Endothelial cell of umbilical vein (primary cell): ENCODE measurements at regions not wholly inside any gene's neighbourhood (a gene's known extent, or its start where the extent isn't known, plus 50 kb on each side); places are given as distances from the start of the nearest gene placed in this dataset.

Source experiments
- BruUV-seq: library from RNA; stranded (reverse); fragments of 400-500 nt; replicated peaks from 2 replicates; lab custom pipeline; 2021; lab: Mats Ljungman, UMichigan
- CTCF ChIA-PET: fragments of 300-600, 350-600 bp; sonication (Branson Sonifier 250); formaldehyde crosslinking; loops from one replicate; lab custom pipeline; 2021; ENCODE audit warnings: antibody characterized with exemption, inconsistent platforms; lab: Charles Lee
- POLR2A ChIA-PET: fragments of 300-600, 350-600 bp; sonication (Branson Sonifier 250); formaldehyde crosslinking; loops from one replicate; lab custom pipeline; 2021; ENCODE audit warnings: antibody characterized with exemption, inconsistent platforms; lab: Charles Lee
- DNase-seq: peaks from one replicate; pipeline ENCODE4 v3.0.0-alpha.2; 2011; ENCODE audit warnings: low read depth, low spot score
- FAIRE-seq: peaks from 2 replicates; lab custom pipeline; 2011; peaks lifted over from hg19 to GRCh38; lab: Jason Lieb, UNC
- H2AFZ ChIP-seq: 2 replicates; pipeline ENCODE4 v1.6.0; 2012; ENCODE audit warnings: low read depth, low read length, control low read depth, inconsistent platforms
- H3K27ac ChIP-seq: 2 replicates; pipeline ENCODE4 v1.5.1; 2011; ENCODE audit warnings: low read depth, mild to moderate bottlenecking, control low read depth, low read length, moderate library complexity; ENCODE audit not compliant: insufficient read depth
- H3K27me3 ChIP-seq, 2 experiments: 2 replicates each; pipeline versions ENCODE4 v1.6.0 to v1.6.1; 2011; ENCODE audit warnings: low read length in 2 of 2, mixed read lengths in 1 of 2; ENCODE audit not compliant: control insufficient read depth in 2 of 2, insufficient read depth in 2 of 2
- H3K36me3 ChIP-seq, 2 experiments: 2 replicates in 1 of 2; 3 replicates in 1 of 2; pipeline ENCODE4 v1.5.1; 2011; ENCODE audit warnings: low read length in 2 of 2, mild to moderate bottlenecking in 1 of 2, moderate library complexity in 1 of 2; ENCODE audit not compliant: control insufficient read depth in 2 of 2, insufficient read depth in 2 of 2; ENCODE audit errors: extremely low read depth in 1 of 2
- H3K4me1 ChIP-seq: 3 replicates; pipeline ENCODE4 v1.5.1; 2011; ENCODE audit warnings: mild to moderate bottlenecking, low read length; ENCODE audit not compliant: control insufficient read depth, insufficient read depth; ENCODE audit errors: extremely low read depth
- H3K4me2 ChIP-seq: 2 replicates; pipeline ENCODE4 v1.6.1; 2011; ENCODE audit warnings: low read length, control low read depth, mixed read lengths; ENCODE audit not compliant: insufficient read depth
- H3K4me3 ChIP-seq, 3 experiments: fragments of 200-600 bp in 1 of 3; sonication (generic), shearing (Covaris generic) in 1 of 3; replicated peaks in 1 of 3; 2 replicates each; pipeline ENCODE4 v1.5.1; 2011 to 2016; ENCODE audit warnings: control low read depth in 3 of 3, low read length in 3 of 3, mild to moderate bottlenecking in 2 of 3, inconsistent platforms in 1 of 3, low read depth in 1 of 3, moderate library complexity in 1 of 3; ENCODE audit not compliant: insufficient read depth in 1 of 3
- H3K79me2 ChIP-seq: 2 replicates; pipeline ENCODE4 v1.6.0; 2012; ENCODE audit warnings: low read length, inconsistent platforms; ENCODE audit not compliant: control insufficient read depth, insufficient read depth
- H3K9ac ChIP-seq: replicated peaks from 2 replicates; pipeline ENCODE3; 2011; ENCODE audit warnings: low read length, control low read depth; ENCODE audit not compliant: insufficient read depth; ENCODE audit errors: extremely low read depth
- H3K9me1 ChIP-seq: replicated peaks from 3 replicates; pipeline ENCODE4 v1.6.0; 2011; ENCODE audit warnings: mild to moderate bottlenecking, low read length; ENCODE audit not compliant: control insufficient read depth, insufficient read depth; ENCODE audit errors: extremely low read depth
- H3K9me3 ChIP-seq: replicated peaks from 2 replicates; pipeline ENCODE4 v1.5.1; 2012; ENCODE audit warnings: low read length, inconsistent platforms; ENCODE audit not compliant: control insufficient read depth, insufficient read depth
- H4K20me1 ChIP-seq: replicated peaks from 2 replicates; pipeline ENCODE3; 2011; ENCODE audit warnings: mild to moderate bottlenecking, low read length; ENCODE audit not compliant: control insufficient read depth, insufficient read depth; ENCODE audit errors: extremely low read depth
- EZH2 ChIP-seq: IDR thresholded peaks from 2 replicates; pipeline ENCODE4 v1.6.1; 2012; ENCODE audit warnings: borderline replicate concordance, low read depth, mild to moderate bottlenecking, moderate library complexity, low read length, inconsistent platforms; ENCODE audit not compliant: severe bottlenecking
- GATA2 ChIP-seq: IDR thresholded peaks from 2 replicates; pipeline ENCODE4 v1.7.0; 2011; ENCODE audit warnings: low read depth, mild to moderate bottlenecking, moderate library complexity, mixed read lengths, low read length; ENCODE audit not compliant: insufficient read length, insufficient read depth
- JUN ChIP-seq: IDR thresholded peaks from 2 replicates; pipeline ENCODE4 v1.6.1; 2011; ENCODE audit warnings: borderline replicate concordance, low read depth; ENCODE audit not compliant: insufficient read length, insufficient read depth
- POLR2A ChIP-seq: IDR thresholded peaks from 2 replicates; pipeline ENCODE4 v1.6.1; 2012; ENCODE audit warnings: low read depth, mild to moderate bottlenecking, control low read depth, low read length
- POLR2AphosphoS5 ChIP-seq: IDR thresholded peaks from 2 replicates; pipeline ENCODE4 v1.6.1; 2012; ENCODE audit warnings: low read depth, mild to moderate bottlenecking, control low read depth, low read length, moderate library complexity; ENCODE audit not compliant: insufficient read depth
- dilution Hi-C: fragments of 300-500 bp; cut with MboI; formaldehyde crosslinking; loops from one replicate; pipeline ENCODE4 v1.15.0; 2019; ENCODE audit warnings: low sequenced_read_pairs; ENCODE audit not compliant: extremely low pct_ligation_motif_present
- intact Hi-C: fragments of 100-400 bp; cut with micrococcal nuclease; formaldehyde crosslinking; loops from one replicate; pipeline ENCODE4 v1.10.0; 2022
- TF ChIP-seq, protein P1 (sequence below): IDR thresholded peaks from 2 replicates; pipeline ENCODE4 v1.6.1; 2011; ENCODE audit not compliant: insufficient read depth, insufficient read length
- TF ChIP-seq, protein P2 (sequence below), 2 donors: IDR thresholded peaks; 1 replicate in 1 of 2; 2 replicates in 1 of 2; pipeline ENCODE4 v1.5.1; 2011; ENCODE audit warnings: low read length in 2 of 2, mild to moderate bottlenecking in 2 of 2, moderate library complexity in 2 of 2, control low read depth in 1 of 2, inconsistent platforms in 1 of 2, low read depth in 1 of 2; ENCODE audit not compliant: insufficient read depth in 1 of 2; ENCODE audit errors: extremely low read depth in 1 of 2

DNA sequence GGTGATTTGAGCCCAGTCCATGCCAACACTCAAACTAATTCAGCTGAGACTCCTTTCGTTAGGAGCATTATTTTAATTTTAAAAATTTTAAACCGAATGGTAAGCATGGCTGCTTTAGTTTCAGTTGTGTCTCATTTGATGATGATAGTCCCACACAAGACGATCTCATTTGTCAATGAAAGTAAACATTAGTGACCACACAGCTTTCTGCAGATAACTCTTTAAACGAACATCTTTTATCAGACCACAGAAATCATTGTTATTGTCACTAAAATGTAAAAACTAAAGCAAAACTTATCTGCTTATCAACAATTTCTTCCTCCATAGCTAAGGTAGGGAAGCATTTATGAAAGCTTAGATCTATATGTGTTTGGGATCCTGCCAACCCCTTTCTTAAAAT is 382.2 kb downstream of the ZFHX3 start:
- dilution Hi-C loops: no loop called here
- POLR2A ChIA-PET: no interaction called here
- H3K27me3 ChIP-seq: no peaks in the 10 kb centered on the region
- FAIRE-seq: peak; percentile 66
- no peak for DNase-seq
- H3K36me3 ChIP-seq: no peaks in the 10 kb centered on the region
- intact Hi-C loops: loop anchor here (1.0 to 10.0 kb wide), 6 partner anchors 121 to 531 kb away; no protein-coding TSS in a partner anchor
- H3K4me2 ChIP-seq: peak overlapping the region; percentile 100
- peak overlapping the region in 2 of 3 experiments; percentile 95 to 96 for H3K4me3 ChIP-seq
- no peaks in the 10 kb centered on the region for H4K20me1 ChIP-seq
- H3K9ac ChIP-seq: peak overlapping the region; percentile 96
- no TSS peak for BruUV-seq
- peak overlapping the region; percentile 88 for H3K27ac ChIP-seq
- H3K9me3 ChIP-seq: no peaks in the 10 kb centered on the region
- TF ChIP-seq, protein P1, sequence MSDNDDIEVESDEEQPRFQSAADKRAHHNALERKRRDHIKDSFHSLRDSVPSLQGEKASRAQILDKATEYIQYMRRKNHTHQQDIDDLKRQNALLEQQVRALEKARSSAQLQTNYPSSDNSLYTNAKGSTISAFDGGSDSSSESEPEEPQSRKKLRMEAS: no peak
- TF ChIP-seq POLR2AphosphoS5 (no peak), EZH2 (no peak), GATA2 (no peak), POLR2A (no peak)
- H2AFZ ChIP-seq: peak overlapping the region; percentile 100
- no peaks in the 10 kb centered on the region for H3K79me2 ChIP-seq
- H3K4me1 ChIP-seq: peaks cover 10% of the 10 kb centered on the region
- H3K9me1 ChIP-seq: no peaks in the 10 kb centered on the region
- CTCF ChIA-PET: no interaction called here

DNA sequence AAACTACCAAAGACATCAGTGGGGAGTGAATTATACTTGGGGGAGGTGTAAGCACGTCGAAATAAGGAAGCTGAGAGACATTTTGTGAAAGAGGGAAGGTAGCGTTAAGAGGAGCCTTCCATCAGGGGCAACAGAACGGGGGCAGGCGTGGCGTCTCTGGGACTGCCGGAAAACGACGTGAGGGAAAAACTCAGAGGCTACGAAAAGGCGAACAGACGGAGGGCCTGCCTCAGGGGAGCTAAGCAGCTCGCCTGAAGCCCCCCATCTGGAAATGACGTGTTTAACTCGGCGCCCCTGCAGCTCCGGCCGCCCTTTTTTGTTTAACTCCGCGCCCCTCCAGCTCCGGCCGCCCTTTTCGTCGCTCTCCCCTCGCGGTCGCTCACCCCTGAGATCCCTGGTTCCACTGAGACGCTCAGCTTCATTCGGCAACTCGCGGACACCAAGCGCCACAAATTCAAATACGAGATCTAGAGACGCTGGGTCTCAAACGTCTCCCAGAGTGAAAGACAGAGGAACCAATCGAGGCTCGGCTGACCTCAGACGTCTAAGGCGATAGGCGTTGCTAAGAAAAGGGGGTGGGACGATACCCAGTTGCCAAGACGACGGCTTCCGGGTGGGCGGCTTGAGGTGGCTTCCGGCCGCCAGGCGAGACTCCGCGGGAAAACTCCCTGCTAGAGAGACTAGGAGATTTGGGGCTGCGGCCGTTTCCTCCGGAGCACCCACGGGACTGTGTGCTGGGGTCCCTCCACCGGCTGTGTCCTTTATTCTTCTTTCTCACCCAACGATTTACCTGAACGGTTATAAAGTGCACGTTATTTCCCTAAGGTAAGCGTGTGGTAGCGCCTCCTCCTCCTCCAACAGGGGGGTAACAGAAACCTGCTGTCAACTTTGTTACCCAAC is 383.2 kb downstream of the ZFHX3 start:
- H3K9ac ChIP-seq: peak overlapping the region; percentile 96
- FAIRE-seq: peak; percentile 95
- ChIA-PET POLR2A (no interaction called here), CTCF (interaction anchor here (0.5 to 1.5 kb wide), 7 partner anchors 9 to 532 kb away, joined by 3 to 7 read pairs (median 3); no protein-coding TSS in a partner anchor)
- H3K27me3 ChIP-seq: no peaks in the 10 kb centered on the region
- H2AFZ ChIP-seq: peak overlapping the region; percentile 100
- H3K36me3 ChIP-seq: no peaks in the 10 kb centered on the region
- H4K20me1 ChIP-seq: no peaks in the 10 kb centered on the region
- H3K9me3 ChIP-seq: no peaks in the 10 kb centered on the region
- H3K4me2 ChIP-seq: peak overlapping the region; percentile 100
- peaks cover 10% of the 10 kb centered on the region for H3K4me1 ChIP-seq
- dilution Hi-C loops: no loop called here
- TF ChIP-seq JUN (no peak), GATA2 (no peak), POLR2AphosphoS5 (peak; percentile 35), POLR2A (peak; percentile 59)
- TF ChIP-seq, protein P2, sequence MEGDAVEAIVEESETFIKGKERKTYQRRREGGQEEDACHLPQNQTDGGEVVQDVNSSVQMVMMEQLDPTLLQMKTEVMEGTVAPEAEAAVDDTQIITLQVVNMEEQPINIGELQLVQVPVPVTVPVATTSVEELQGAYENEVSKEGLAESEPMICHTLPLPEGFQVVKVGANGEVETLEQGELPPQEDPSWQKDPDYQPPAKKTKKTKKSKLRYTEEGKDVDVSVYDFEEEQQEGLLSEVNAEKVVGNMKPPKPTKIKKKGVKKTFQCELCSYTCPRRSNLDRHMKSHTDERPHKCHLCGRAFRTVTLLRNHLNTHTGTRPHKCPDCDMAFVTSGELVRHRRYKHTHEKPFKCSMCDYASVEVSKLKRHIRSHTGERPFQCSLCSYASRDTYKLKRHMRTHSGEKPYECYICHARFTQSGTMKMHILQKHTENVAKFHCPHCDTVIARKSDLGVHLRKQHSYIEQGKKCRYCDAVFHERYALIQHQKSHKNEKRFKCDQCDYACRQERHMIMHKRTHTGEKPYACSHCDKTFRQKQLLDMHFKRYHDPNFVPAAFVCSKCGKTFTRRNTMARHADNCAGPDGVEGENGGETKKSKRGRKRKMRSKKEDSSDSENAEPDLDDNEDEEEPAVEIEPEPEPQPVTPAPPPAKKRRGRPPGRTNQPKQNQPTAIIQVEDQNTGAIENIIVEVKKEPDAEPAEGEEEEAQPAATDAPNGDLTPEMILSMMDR (IDR thresholded peaks at IDR 0.05; ENCODE audit: extremely low read depth in 1 of 2, insufficient read depth in 1 of 2, low read depth in 1 of 2, low read length in 2 of 2): no peak
- intact Hi-C loops: loop anchor here (1.0 to 10.0 kb wide), 8 partner anchors 122 to 532 kb away; no protein-coding TSS in a partner anchor
- no peaks in the 10 kb centered on the region for H3K79me2 ChIP-seq
- peak overlapping the region; percentile 89 to 96 (median 95) for H3K4me3 ChIP-seq
- H3K27ac ChIP-seq: peak overlapping the region; percentile 88
- no peaks in the 10 kb centered on the region for H3K9me1 ChIP-seq
- TSS peak; percentile 77 for BruUV-seq
- DNase-seq: peak; percentile 98
